Peyer's patch (tissue), 4 donors: ENCODE measurements at regions not wholly inside any gene's neighbourhood (a gene's known extent, or its start where the extent isn't known, plus 50 kb on each side); places are given as distances from the start of the nearest gene placed in this dataset.

Experiments
- CTCF ChIP-seq, 6 experiments: fragments of 450-650 bp in 4 of 6; fragments of 200-600 bp in 2 of 6; sonication (generic) in 1 of 6; IDR thresholded peaks; one replicate each; pipeline ENCODE4 v1.5.1; 2017 to 2019; ENCODE audit warnings: antibody characterized with exemption in 6 of 6, mild to moderate bottlenecking in 3 of 6, moderate library complexity in 1 of 6
- POLR2A ChIP-seq, 2 donors: fragments of 450-650 bp; IDR thresholded peaks; one replicate each; pipeline ENCODE4 v1.5.1; 2017; ENCODE audit warnings: antibody characterized with exemption in 2 of 2, mild to moderate bottlenecking in 2 of 2, moderate library complexity in 2 of 2

- TF ChIP-seq POLR2A (IDR thresholded peaks at IDR 0.05) (no peak), CTCF (IDR thresholded peaks at IDR 0.05) (no peak)
These were observed 66.1 kb upstream of the IQCM start for GRCh38 chr4:149881744-149882143.
